ENCODE measurements at regions not wholly inside any gene's neighbourhood (a gene's known extent, or its start where the extent isn't known, plus 50 kb on each side); places are given as distances from the start of the nearest gene placed in this dataset.

DNA sequence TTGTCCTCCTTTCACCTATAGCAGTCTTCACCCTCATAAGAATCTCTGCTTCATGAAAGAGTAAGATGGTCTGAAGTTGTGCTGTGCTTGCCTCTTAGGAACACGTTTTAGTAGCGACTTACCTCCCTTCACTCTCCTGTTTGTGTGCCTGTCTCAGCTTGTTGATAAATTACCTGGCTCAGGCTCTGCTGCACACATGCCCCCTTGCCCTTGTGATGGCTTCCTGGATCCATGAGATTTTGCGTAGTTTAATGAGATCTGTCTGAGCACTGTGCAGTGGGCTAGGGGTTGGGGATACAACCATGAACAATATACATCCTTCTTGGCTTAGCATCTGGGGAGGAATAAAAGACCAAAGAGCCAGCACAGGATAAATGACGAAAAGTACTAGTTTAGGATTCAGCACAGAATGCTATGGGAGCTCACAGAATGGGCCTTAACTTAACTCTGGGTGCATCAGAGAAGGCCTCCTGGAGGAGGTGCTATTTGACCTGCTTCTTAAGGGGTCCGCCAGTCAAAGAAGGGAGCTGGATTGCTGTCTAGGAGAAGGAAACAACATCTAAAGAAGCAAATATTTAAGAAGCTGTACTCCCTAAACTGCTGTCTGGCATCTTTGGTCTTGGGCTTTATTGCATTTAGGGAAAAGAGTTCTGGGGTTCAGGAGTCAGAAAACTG lies 175.7 kb upstream of the PLXNA2 start:
- no peak for DNase-seq (ENCODE audit: low read depth in 2 of 2)

DNA sequence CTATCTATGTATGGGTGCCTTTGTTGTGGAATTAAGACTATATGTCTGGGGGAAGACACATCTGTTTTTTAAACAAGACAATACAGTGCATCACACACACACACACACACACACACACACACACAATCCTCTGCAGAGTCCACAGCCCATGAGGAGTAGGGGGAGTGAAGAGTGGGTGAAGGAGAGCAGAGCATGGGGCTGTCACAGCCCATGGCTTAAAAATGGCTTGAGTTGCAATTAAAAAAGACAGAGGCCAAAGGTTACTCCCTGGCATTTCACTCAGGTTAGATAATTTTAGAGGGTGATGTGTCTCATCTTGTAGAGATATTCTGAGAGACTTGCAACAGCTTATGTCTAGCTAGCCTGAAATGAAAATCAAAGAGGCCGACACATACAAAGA lies 176.5 kb upstream of the PLXNA2 start:
- no peak for DNase-seq (ENCODE audit: low read depth in 2 of 2)

DNA sequence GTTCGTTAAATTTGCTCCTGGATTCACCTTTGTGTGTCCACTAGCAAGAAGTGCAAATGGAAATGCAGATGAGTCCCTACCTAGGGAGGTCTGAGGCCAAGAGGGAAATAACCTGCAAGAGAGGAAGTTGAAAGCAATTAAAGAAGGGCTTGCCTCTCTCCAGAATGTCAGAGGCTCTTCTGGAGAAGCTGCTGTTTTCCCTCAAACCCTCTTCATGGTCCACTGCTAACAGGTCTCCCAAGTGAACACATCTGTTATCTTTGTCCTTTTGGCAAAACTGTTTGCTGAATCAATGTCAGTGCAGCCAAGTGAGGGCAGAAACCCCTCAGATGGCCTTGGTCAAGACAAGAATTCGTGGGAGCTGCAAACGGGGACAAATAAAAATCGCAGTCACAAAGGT lies 177.3 kb upstream of the PLXNA2 start:
- DNase-seq (ENCODE audit: low read depth in 2 of 2), result no peak

DNA sequence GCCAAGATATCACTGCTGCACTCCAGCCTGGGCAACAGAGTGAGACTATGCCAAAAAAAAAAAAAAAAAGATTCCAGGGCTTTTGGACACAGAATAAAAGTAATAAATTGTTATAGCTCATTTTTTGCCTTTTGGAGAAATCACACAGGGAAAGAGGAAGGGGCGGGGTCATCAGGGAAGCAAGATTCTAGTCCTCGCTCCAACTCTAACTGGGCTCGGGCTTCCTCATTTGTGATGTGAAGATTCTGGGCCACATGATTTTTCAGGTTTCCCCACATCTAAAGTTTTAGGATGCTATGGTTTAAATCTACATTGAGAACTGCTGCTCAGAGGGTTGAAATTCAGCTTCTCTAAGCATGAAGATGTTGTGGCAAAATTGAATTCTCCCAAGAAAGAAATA lies 179.3 kb upstream of the PLXNA2 start:
- DNase-seq (ENCODE audit: low read depth in 2 of 2), result no peak

DNA sequence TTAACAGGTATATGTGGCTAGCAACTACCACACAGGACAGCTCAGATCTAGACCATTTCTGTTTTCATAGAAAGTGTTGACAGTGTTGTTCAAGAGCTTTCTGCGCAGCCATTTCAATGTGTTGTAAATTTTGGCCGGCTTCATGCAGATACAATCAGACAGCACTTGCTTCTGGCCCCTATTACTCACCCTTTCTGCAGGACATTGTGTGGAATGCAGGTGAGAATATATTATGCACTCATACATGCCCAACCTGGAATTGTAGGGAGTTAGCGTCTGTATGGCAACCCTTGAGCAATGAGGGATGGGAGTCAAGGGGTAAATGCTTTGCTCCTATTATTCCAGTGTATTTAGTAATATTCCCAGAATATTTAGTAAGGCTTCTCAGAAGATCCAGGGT lies 180.9 kb upstream of the PLXNA2 start:
- DNase-seq (ENCODE audit: low read depth in 2 of 2), result no peak

DNA sequence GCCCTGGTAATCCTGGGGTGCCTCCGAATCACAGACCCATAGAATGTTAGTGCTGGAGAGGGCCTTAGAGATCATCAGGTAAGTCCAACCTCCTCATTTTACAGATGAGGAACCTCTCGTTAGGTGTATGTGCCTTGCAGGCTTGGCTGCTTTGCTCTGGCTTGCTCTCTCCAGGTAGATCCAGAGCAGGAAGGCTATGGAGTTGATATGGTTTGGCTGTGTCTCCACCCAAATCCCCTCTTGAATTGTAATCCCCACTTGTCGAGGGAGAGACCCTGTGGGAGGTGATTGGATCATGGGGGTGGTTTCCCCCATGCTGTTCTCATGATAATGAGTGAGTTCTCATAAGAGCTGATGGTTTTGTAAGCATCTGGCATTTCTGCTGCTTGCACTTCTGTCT lies 186.0 kb upstream of the PLXNA2 start:
- DNase-seq (ENCODE audit: low read depth in 2 of 2), result no peak

DNA sequence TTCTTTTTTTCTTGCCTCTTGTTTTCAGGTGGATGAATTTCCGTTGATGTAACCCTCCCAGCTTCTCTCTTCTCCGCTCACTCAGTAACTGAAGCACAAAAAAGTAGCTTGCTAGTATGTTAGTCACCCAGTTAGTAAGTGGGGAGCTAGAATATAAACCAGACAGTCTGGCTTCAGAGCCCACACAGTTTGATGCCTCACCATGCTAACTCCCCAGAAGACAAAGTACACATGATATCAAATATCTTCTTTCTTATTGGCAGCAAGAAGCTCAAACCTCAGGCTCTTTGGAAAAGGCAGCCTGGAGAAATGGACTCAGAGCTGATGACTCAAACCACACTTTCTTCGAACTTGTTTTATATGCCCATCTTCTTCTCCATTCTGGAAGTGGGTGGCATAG lies 187.5 kb upstream of the PLXNA2 start:
- no peak for DNase-seq (ENCODE audit: low read depth in 2 of 2)

DNA sequence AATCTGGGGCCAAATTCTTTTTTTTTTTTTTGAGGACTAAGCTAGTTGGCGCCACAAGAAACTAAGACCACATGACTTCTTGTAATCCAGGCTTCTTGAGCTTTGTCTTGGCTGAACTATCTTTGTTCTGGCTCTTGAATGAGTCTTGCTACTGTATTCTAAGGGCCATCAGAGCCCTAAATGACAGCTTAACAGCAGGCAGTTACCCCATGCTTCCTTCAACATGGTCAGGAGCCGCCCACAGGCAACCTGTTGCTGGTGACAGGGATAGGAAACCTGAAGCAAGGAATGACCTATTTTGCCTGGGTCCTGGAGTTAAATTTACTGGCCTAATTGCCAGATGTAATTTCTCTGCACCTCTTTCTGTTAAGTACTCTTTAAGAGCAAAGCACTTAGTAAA lies 188.2 kb upstream of the PLXNA2 start:
- DNase-seq (ENCODE audit: low read depth in 2 of 2), result no peak

DNA sequence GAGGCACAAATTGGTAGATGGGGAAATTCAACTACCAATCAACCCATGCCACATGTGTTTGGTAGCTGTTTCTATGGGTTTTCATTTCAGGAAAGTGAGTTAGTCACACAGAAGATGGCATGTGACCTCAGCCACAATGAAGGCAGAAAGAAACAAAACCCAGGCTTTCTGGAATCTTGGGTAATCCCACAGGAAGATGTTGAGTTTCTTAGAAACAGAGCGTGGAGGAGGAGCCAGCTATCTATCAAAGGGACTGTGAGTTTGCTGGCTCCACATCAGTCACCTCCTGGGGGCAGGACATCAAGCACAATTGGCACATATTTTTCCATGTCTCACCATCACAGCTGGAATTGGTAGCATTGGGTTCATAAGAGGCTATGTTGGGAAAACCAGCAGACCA lies 188.9 kb upstream of the PLXNA2 start:
- no peak for DNase-seq (ENCODE audit: low read depth in 2 of 2)

DNA sequence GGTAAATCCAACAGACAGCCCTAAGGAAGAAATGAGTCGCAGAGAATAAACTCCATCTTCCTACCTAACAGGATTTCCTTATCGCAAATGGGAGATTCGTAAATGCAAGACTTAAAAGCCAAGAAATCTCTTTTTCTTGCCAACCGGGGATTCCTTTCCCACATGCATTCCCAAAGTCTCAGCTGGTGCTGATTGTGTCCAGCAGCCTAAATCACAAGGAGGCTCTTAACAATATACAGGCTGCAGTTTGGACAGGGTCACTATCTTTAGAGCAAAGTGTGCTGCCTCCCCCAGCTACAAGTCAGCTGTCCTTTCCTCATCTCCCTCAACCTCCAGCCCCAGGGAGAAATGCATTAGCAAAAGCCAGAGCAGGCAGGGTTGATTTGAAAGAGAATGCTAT lies 189.8 kb upstream of the PLXNA2 start:
- no peak for DNase-seq (ENCODE audit: low read depth in 2 of 2)

DNA sequence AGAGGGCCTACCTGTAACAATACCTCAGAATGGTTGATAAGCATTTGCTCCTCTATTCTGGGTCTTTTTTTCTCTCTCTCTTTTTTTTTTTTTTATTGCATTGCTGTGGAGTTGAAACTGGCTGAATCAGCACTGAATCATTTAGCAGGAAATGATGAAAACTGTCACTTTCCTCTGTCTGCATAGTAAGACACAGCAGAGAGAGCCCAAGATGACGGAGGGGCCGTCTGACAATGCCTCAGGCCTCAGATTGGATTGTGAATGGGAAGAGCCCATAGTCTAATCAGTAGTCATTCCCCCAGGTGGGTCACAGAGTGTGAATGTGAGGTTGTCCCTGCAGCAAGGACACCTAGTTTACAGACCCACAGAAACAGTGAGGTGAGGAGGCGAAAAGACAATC lies 193.2 kb upstream of the PLXNA2 start:
- no peak for DNase-seq (ENCODE audit: low read depth in 2 of 2)

DNA sequence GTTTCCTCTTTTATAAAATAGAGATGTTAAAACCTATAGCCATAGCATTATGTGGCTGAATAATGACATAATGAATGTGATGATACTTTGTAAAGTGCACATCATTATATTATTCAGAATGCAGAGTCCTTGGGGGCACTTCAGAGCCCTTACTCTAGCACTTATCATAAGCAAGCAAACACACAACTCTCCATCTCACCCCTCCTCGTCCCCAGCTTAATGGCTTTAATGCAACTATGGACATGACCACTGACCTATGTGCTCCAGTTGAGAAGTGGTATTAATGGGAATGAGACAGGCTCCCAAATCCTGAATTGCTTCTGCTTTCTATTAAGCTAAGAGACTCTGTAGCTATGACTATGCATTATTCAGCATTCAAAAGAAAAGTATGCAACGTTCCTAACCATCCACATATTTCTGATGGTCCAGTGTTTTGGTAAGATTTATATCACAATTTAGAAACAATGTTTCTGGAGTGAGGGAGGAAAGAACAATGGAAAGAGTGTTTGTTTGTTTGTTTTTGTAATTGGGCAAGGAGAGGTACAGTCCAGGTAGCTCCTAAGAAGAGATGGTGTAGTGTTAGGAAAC lies 194.0 kb upstream of the PLXNA2 start:
- no peak for DNase-seq (ENCODE audit: low read depth in 2 of 2)

DNA sequence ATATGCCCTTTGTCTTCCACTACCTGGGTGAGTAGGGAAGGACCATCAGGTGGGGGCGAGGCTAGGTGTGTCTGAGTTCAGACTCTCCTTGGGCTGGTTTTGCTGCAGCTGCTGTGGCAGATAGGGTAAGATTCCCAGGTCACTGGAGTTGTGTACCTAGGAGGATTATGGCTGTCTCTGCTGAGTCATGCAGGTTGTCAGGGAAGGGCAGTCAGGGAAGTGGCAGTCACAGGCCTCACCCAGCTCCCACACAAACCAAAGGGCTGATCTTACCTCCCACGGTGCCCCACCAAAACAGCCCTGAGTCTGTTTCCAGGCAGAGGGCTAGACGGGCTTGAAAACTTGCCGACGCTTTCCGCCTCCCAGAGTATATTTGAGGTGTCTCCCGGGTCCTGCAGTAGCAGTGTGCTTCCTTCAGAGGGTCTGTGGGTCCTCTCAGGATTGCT lies 201.6 kb upstream of the PLXNA2 start:
- no peak for DNase-seq (ENCODE audit: low read depth in 2 of 2)

DNA sequence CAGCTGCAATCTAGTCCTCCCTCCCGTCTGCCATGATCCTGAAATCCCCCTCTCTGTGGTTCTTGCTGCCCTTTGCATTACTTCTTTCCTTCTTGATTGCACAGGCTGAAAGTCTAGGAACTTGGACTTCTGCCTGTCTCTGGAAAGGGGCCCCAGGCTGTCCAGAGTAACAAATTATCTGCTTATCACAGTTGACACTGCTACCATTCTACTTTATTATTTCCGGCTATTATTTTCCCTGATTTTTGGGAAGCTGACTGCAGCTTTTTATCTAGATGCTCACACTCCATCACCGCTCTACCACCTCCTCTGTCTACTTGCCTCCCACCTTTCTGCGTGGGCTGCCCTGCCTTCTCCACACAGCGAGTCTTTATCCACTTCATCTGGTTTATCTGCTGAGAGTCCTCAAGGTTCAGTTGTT lies 202.1 kb upstream of the PLXNA2 start:
- no peak for DNase-seq (ENCODE audit: low read depth in 2 of 2)

DNA sequence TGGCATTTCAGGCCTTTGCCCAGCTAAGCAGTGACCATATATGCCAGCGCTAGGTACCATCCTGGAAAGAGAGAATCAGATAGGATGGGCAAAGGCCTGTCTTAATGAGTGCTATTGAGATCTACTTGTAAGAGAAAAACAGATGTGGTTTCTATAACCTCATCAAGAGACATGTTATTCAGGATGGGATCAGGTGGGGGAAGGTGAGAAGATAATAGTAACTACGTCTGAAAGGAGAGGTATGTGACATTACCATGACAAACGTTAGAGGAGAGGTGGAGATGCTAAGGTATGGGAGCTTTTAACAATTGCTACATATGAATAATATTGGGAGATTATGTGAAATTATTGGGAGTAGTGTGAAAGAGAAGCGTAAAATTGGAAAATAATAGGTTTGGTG lies 204.2 kb upstream of the PLXNA2 start:
- no peak for DNase-seq (ENCODE audit: low read depth in 2 of 2)

DNA sequence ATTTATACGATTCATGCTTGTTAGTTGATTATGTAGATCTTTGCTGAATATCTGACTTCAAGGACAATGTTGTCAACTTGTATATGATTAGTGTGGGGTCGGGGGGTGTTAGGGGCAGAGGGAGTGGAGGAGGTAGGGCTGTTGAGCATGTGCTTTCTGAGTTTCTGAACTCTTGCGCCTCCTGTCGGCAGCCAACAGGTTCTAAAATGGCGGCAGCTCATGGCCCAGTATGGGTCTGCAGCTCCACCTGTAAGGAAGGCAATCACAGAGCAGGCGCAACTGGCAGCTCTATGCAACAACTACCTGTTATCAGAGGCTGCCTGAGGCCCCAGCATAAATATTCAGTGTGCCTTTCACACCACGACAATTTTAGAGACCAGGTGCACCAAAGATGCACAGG lies 205.8 kb upstream of the PLXNA2 start:
- DNase-seq (ENCODE audit: low read depth in 2 of 2), result no peak

DNA sequence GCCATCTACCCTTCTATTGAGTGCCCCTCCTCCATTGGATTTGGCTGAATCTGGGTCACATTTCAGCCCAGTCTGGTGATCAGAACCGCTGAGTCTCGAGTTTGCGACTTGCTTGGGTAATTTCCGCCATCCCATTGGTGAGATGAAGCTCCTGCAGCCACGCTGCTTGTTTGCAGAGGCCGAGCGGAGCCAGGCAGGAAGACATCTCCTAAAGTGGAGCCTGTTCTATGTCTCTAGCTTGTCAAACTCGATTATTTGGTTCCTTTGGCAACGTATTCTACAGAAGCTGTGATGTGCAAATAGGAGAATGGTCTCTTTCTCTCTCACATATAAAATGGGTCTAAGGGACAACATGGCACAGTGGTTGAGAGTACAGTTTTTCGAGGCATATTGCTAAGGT lies 206.8 kb upstream of the PLXNA2 start:
- DNase-seq (ENCODE audit: low read depth in 2 of 2), result no peak

DNA sequence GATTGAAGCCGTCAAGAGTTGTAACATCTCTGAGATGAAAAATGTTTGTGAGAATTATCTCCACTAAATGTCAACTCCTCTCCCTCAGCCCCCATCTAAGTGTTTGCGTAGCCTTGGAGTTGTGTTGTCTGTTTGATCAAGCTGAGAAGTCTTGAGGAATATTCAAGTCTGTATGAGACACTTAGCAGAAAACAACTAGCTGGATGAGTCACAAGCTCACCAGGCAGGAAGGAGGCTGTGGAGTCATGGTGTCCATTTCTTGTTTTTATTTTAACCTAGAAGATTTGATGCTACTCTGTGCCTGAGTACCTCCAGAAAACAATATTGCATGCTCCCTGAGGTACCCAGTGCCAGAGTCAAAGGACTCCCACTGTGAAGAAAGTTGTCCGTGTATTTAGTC lies 211.6 kb upstream of the PLXNA2 start:
- DNase-seq (ENCODE audit: low read depth in 2 of 2), result no peak

DNA sequence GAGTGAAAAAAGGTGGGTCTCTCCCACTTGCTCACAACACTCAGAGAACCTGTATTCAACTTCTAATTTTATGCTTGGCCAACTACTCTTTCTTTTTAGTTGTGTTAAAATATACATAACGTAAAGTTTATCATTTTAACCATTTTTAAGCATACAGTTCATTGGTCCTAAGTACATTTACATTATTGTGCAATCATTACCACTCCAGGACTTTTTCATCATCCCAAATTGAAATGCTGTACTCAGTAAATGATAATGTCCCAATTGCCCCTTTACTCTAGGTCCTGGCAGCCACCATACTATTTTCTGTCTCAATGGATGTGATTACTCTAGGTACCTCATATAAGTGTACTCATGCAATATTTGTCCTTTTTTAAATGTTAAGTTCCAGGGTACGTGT lies 212.3 kb upstream of the PLXNA2 start:
- DNase-seq (ENCODE audit: low read depth in 2 of 2), result no peak

DNA sequence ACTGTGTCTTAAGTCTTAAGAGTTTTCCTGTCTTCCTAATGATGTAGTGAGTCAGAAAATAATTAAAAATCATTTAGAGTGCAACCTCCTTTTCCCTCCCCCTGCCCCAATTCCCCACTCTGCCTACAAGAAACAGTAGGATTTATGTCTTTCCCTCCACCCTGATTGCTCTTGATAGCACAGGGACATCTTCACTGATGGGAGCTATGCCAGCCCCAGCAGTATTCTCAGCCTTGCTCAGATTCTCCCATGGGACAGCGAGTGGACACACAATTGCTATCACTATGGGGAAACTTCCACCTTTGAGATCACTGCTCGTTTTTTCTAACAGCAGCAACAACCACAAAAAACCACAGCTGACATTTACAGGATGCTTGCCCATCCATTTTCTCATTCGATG lies 216.6 kb upstream of the PLXNA2 start:
- no peak for DNase-seq (ENCODE audit: low read depth in 2 of 2)

DNA sequence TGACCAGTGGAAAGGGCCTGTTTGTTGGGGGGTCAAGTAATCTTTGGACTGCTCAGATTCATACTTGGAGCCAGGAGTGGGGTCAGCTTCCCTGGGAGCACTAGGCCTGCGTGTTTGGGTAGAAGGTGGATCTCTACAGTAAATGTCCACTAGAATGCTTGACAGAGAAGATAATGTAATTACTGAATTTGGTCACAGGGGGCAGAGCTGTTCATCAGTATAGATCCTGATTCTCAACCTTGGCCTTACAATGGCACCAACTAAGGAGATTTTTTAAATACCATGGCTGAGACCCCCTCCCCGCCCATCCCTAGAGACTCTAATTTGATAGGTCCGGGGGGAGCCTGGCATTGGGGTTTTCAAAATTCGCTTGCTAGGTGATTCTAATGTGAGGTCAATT lies 217.5 kb upstream of the PLXNA2 start:
- DNase-seq (ENCODE audit: low read depth in 2 of 2), result no peak

DNA sequence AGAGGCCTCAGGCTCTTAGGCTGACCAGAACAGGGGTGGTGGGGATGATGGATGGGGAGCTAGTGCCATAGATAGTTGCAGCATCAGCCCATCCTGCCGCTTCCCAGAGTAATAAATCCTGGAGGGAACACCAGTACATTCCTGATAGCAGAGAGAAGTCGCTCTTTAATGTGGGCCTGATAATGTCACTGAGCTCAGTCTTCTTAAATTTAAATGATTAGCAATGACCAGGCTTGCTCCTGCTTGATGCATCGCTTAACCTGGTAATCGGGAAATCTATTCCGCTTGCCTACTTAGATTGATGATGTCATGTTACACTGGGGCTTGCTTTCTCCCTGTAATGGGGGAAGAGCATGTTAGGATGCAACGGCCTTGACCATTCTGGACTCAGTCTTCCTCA lies 218.6 kb upstream of the PLXNA2 start:
- no peak for DNase-seq (ENCODE audit: low read depth in 2 of 2)

DNA sequence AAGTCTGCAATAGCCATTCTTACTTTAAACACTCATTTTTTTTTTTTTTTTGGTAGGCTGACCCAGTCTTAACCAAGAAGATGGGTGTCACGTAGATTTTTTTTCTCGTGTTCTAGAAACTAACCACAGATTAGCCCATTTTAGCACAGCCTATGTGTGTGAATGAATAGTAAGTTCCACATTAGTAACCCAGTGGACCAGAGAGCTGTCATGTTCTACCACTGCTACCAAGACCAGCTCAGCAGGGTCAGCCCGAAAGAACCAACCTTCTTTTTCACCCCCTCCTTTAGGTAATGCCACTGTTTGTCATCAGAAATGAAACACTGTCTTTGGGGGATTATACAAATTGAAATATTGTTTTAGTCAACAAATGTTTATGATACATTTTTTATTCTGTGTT lies 221.1 kb upstream of the PLXNA2 start:
- DNase-seq (ENCODE audit: low read depth in 2 of 2), result no peak
